ENCODE measurements at regions not wholly inside any gene's neighbourhood (a gene's known extent, or its start where the extent isn't known, plus 50 kb on each side); places are given as distances from the start of the nearest gene placed in this dataset.
"Not testable (repeated sequence)": the region's sequence is repeated elsewhere in the genome, so short reads cannot be mapped to it uniquely, and the experiment has no call there.

DNA sequence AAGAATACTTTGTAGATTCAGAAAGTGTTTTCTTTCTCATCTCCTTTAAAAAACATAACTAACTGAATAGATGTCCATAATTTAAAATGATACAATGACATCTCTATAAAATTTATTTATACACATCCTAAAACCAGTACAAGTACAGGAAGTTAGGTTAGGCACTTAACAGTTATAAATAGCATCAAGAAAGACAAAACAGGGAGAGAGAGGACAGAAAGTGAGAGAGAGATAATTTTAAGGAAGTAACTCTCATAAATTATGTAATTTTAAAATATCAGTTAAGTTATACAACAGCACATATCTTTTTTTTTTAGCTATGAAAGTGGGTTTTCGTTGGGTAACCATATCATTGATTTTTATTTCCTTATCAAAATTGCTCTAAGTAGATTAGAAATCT, 1068.6 kb downstream of the TAF11L14 start:
- DNase-seq (ENCODE audit: low read depth in 2 of 2), result no peak

DNA sequence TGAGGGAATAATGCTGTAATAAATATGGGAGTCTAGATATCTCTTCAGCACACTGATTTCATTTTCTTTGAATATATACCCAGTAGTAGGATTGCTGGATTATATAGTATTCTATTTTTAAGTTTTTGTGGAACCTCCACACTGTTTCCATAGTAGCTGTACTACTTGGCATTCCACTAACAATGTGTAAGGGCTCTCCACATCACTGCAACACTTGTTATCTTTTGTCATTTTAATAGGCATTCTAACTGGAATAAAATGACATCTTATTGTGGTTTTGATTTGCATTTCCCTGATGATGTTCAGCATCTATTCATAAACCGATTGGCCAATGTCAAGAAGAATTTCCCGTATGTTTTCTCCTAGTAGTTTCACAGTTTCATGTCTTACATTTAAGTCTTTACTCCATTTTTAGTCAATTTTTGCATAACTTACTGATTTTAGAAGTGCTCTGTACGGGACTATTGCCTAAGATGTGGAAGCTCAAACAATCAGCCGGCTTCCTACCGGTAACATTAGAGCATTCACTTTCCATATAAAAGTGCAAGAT, 1078.8 kb downstream of the TAF11L14 start:
- no peak for DNase-seq (ENCODE audit: low read depth in 2 of 2)

- DNase-seq (ENCODE audit: low read depth in 2 of 2), result no peak
Measured at GRCh38 chr5:18720002-18720401, 1085.7 kb downstream of the TAF11L14 start.

GRCh38 chr5:18732556-18733479, 1098.6 kb downstream of the TAF11L14 start:
- no peak for DNase-seq (ENCODE audit: low read depth in 2 of 2)

- DNase-seq (ENCODE audit: low read depth in 2 of 2), result no peak
Measured at GRCh38 chr5:18736051-18736398, 1101.8 kb downstream of the TAF11L14 start.

DNA sequence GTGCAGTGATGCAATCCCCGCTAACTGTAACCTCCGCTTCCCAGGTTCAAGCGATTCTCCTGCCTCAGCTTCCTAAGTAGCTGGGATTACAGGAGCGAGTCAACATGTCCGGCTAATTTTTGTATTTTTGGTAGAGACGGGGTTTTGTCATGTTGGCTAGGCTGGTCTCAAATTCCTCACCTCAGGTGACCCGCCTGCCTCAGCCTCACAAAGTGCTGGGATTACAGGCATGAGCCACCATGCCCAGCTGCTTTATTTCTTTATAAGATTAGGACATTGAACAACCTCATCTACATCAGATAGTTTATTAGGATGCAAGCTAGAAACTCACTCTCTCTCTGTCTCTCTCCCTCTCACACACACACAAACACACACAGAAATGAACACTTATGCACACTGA, 1102.5 kb downstream of the TAF11L14 start:
- DNase-seq (ENCODE audit: low read depth in 2 of 2), result not testable (repeated sequence)

DNA sequence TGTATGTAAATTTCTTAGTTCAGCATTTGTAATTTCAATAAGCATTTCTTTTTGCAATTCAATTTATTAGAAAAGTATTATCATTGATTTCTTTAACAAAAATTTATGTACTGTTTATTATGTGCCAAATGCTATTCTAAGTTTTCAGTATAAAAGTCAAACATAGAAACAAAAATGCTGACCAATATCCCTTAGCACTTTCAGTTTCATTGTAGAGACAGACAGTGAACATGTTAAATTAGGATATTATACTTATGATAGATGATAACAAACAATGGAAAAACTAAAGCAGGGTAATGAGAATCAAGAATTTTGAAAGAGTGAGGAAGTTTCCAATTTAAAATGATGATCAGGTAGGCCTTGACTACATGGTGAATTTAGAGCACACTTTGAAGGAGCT, 1106.0 kb downstream of the TAF11L14 start:
- no peak for DNase-seq (ENCODE audit: low read depth in 2 of 2)

DNA sequence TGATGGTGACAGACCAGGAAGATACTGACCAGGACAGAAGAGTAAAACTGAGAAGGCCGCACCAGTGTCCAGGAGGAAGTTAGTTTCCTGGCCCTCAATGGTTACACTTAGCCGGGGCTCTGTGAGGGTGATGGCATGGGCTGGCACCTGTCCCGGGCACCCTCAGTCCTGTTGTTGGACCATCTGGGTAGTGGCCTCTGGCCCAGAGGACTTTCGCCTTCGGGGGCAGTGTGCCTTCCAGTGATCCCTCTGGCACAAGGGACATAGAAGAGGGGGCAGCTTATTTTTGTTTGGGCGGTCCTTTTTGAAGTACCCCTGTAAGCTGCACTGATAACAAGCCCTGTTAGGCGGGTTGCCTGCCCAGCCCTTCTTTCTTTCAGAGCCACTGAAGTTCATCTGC, 1108.6 kb downstream of the TAF11L14 start:
- no peak for DNase-seq (ENCODE audit: low read depth in 2 of 2)

DNA sequence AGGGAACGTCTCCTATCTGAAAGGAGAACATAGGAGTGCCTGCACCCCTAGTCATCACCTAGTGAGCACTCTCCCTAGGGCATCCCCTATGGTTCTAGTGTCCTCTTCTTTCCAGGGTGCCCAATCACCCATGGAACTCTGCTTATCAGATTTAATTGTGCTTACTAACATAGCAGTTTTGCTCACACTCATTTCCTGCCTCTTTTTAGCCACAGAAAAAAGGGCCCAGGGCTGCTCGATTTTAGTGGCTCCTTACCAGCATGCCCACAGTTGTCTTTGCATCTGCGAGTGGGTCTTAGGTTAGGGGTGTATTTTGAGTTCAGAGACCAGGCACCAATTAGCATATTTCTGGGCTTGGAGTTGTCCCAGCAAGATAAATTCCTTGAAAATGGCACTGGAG, 1110.2 kb downstream of the TAF11L14 start:
- no peak for DNase-seq (ENCODE audit: low read depth in 2 of 2)

- DNase-seq (ENCODE audit: low read depth in 2 of 2), result no peak
Measured at GRCh38 chr5:18745042-18745987, 1111.1 kb downstream of the TAF11L14 start.

DNA sequence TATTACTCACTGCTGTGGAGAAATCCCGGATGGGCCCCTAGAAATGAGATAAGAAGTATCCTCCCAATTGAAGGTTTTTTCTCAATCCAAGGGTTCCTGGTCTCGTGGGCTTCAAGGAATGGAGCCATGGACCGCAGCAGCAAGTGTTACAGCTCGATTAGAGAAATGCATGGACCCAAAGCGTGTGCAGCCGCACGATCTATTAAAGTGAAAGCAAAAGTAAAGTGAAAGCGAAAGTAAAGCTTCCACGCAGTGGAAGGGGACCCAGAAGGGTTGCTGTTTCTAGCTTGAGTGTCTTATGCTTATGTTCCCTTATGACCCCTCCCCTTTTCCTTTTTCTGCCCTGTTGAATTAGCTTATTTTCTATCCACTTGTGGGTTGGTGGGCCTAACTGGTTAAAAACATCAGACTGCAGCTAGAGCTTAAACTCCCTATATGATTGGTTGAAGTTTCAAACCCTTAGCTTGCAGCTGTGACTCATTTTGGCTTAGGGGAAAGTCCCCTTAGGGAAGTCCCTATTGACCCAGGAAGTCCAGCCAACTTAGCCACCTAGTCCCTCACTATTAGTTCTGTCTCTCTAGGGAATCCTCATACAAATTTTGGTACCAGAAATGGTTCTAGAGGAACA, 1111.8 kb downstream of the TAF11L14 start:
- DNase-seq (ENCODE audit: low read depth in 2 of 2), result peak in 1 of 2 donors; percentile 10

- peak; percentile 20 to 21 for DNase-seq (ENCODE audit: low read depth in 2 of 2)
Measured at GRCh38 chr5:18749763-18750162, 1115.5 kb downstream of the TAF11L14 start.

DNA sequence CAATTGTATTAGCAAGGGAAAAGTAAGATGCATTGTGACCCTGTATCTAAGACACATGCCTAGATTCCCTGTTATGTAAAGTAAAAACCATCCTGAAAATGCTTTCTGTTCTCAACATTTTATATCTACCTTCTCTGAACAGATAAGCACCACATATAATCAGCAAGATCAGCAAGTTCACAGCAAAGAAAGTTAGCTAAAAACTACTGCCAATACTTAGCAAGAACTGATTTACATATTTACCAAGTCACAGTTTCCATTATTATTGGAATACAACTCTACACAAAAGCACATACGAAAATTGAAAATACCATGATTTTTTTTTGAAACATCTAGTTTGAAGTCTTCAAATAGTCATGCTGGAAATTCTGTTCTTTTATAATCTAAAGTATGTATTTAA, 1118.1 kb downstream of the TAF11L14 start:
- no peak for DNase-seq (ENCODE audit: low read depth in 2 of 2)

DNA sequence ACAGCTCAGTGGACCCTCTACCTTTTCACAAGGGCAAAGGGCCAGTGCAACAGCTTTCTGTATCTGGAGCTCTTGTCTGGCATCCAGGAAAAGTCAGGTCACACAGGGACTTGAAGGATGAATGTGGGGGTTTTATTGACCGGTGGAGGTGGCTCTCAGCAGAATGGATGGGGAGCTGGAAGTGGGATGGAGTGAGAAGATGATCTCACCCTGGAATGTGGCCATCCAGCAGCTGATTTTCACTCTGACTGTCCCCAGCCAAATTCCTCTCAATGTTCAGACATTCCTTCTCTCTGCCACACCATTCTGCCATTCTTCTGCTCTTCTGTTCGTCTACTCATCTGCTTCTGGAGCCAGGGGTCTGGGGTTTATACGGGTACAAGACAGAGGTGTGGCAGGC, 1119.9 kb downstream of the TAF11L14 start:
- DNase-seq (ENCODE audit: low read depth in 2 of 2), result no peak

DNA sequence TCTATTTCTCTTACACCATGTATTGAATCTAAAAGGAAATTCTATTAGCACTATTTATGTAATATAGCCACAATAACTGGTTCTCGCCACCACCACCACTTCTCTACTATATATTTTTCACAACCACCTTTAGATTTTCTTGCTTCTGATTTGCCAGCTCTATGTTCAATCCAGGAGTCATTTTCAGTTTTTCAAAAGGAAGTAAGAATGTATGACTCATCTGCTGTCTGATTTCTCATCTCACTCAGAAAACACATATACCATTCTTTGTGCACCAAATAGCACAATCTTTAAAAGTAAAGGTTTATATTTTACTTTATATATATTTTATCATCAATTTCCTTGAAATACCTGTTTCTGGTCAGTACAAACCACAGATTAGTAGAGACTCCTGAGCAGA, 1127.5 kb downstream of the TAF11L14 start:
- DNase-seq (ENCODE audit: low read depth in 2 of 2), result no peak

- DNase-seq (ENCODE audit: low read depth in 2 of 2), result no peak
Measured at GRCh38 chr5:18764161-18764560, 1129.9 kb downstream of the TAF11L14 start.

GRCh38 chr5:18765304-18765703, 1131.0 kb downstream of the TAF11L14 start:
- DNase-seq (ENCODE audit: low read depth in 2 of 2), result no peak

DNA sequence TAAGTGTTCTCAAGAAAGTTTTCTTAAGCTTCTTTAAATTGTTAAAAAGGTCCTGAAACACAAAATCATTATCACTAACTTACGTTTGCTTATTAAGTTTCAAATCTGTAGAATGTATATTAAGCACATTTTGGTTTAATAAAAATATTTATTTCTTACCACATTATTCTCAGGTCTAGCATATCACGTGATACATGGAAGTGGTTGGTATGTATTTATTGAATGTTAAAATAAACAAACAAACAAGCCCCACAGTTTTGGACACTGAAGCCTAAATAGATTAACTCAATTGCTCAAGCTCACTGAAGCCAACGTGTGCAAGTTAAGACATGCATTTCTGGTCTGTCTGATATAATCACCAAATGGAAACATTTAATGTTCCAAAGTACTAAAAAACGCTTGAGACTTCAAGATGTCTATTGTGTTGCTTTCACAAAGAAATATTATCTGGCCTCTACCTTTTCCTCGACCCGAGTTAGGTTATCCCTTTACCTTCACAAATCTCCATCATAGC, 1136.9 kb downstream of the TAF11L14 start:
- no peak for DNase-seq (ENCODE audit: low read depth in 2 of 2)

DNA sequence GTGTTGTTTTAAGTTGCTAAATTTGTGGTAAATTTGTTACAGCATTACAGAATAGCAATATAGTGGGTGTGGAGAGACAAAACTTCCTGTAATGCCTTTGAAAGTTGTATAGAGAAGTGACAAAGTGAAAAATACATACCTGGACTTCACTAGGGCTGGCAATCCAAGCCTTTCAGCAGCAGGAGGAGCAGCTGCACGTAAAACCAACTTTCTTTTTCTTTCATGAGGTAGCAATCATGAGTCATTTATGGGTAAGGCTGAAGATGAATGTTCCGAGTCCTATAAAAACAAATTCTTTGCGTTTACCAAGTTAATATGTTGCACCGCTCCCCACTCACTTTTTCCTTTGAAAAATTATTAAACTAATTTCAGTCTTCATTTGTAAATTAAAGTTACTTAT, 1138.2 kb downstream of the TAF11L14 start:
- DNase-seq (ENCODE audit: low read depth in 2 of 2), result no peak

GRCh38 chr5:18778225-18778624, 1144.0 kb downstream of the TAF11L14 start:
- DNase-seq (ENCODE audit: low read depth in 2 of 2), result no peak

GRCh38 chr5:18789218-18789998, 1155.1 kb downstream of the TAF11L14 start:
- DNase-seq (ENCODE audit: low read depth in 2 of 2), result no peak
